ENCODE measurements at regions not wholly inside any gene's neighbourhood (a gene's known extent, or its start where the extent isn't known, plus 50 kb on each side); places are given as distances from the start of the nearest gene placed in this dataset.

GRCh38 chr1:4344065-4344732 is 310.2 kb upstream of the AJAP1 start:
- no peak for DNase-seq (ENCODE audit: extremely low read depth in 1 of 2, low read depth in 1 of 2)

DNA sequence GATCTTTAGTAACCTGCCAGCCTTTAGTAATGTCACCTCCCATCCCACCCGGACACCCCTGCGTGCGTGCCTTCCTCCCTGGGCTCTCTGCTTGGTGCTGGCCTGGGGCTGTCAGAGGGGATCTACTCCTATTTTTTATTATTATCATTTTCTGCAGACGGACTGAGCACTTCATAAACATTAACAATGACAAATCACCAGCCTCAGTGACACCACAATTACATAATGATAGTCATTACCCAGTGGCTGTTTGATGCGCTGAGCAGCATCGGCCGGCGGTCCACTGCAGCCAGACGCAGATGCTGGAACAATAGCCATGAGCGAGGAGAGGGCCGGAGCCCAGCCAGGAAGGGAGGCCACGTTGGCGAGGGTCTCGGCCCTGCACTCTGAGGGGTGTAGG is 309.3 kb upstream of the AJAP1 start:
- no peak for DNase-seq (ENCODE audit: extremely low read depth in 1 of 2, low read depth in 1 of 2)

- no peak for DNase-seq (ENCODE audit: extremely low read depth in 1 of 2, low read depth in 1 of 2)
Measured at GRCh38 chr1:4346131-4346530, 308.3 kb upstream of the AJAP1 start.

DNA sequence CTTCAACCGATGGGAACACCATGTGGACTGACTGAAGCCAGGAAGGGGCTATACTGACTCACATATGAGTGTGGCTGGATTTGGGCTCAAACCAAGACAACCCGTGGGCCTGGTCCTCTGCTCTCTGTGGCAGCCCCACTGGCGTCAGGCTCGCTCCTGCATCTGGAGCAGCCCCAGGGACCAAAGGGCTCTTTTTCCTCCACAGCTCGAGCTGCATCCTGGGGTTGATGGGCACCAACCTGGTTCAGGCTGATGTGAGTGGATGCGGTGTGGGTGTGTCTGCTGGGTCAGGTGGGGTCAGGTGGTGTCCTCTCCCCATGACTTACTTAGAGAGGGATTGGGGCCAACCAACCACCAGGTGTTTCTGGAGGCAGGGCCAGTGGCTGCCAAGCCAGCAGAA is 303.0 kb upstream of the AJAP1 start:
- DNase-seq (ENCODE audit: extremely low read depth in 1 of 2, low read depth in 1 of 2) = no peak

DNA sequence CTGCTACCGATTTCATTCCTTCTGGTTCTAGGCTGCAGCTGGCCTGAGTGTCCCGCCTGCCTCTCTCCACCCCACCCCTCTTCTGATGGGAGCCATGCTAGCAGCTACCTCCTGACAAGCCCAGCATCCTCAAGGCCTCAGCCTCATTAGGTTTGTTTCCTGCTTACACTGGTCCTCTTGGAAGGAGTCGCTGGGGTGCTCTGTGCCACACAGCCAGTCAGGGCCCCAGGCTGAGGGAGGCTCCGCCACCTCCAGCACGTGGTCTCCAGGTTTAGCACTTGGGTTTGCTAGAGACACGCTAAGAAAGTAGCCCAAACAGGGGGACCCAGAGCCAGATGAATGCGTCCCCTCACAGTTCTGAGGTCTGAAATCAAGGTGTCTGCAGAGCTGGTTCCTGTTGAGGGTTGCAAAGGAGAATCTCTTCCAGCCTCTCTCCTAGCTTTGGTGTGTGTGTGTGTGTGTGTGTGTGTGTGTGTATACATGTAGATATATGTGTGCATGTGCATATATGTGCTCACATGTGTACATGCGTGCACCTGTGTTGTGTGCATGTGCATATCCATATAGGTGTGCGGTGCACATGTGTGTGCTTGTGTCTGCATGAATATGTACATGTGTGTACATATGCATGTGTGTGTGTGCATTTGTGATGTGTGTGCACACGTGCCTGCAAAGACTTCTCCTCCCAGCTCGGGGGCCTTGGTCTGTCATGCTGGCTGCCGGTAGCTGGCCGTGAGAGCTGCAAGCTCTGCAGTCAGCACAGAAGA is 301.1 kb upstream of the AJAP1 start:
- DNase-seq (ENCODE audit: extremely low read depth in 1 of 2, low read depth in 1 of 2) = no peak

DNA sequence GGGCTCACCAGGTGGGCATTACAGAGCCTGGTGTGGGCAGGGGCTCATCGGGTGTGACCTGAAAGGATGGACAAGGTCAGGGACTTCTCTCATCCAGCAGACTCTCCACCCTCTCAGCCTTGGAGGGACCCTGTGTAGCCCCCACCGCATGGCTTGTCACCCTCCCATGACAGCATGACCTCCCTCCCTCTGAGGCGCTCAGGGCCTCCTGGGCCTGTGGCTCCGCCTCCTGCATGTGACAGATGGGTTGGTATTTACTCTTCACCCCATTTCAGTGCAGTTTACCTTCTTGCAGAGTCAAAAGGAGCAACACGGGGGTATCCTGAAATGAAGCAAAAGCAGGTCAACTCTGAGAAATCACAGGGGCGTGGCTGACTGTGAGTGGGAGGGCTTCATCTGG is 298.6 kb upstream of the AJAP1 start:
- no peak for DNase-seq (ENCODE audit: extremely low read depth in 1 of 2, low read depth in 1 of 2)

- no peak for DNase-seq (ENCODE audit: extremely low read depth in 1 of 2, low read depth in 1 of 2)
Measured at GRCh38 chr1:4362314-4363044, 291.9 kb upstream of the AJAP1 start.

DNA sequence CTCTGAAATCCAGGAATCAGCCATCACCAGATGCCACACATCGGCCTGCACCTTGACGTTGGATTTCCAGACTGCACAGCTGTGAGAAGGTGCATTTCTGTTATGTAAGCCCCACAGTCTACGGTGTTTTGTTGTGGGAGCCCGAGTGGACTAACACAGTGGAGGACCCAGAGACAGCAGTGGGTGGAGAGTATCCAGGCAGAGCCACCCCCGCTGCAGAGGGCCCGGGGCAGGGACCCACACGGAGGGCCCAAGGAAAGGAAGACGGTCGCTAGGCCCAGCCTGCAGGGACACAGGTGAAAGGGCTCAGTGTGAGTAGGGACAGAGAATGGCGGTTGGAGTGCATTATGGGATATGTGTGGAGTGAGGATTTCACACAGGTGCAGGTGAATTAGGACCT is 288.3 kb upstream of the AJAP1 start:
- DNase-seq (ENCODE audit: extremely low read depth in 1 of 2, low read depth in 1 of 2) = no peak

DNA sequence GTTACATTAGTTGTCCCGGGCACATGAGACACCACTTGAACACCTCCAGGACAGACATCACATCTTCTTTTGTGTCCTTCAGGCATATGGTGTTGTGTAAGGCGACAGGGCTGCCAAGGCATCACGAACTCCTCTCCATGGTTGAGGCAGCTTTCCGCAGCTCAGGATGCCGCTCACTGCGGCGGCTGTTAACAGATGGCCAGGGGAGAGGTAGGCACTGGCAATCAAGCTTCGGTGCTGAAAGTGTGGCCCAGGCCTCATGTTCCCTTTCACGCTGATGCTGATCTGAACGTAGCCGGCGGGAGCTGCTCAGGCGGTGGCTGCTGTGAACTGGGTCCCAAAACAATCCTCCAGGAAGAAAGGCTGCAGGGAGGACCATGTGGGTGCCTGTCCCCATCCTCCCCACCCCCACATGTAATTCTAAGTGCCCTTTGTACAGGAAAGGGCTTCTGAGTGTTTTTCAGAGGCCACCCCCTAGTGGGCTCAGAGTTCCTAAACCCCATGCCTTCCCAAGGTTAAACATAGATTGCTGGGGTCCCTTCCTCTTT is 287.1 kb upstream of the AJAP1 start:
- DNase-seq (ENCODE audit: extremely low read depth in 1 of 2, low read depth in 1 of 2) = no peak

- DNase-seq (ENCODE audit: extremely low read depth in 1 of 2, low read depth in 1 of 2) = no peak
Measured at GRCh38 chr1:4369335-4369734, 285.1 kb upstream of the AJAP1 start.

DNA sequence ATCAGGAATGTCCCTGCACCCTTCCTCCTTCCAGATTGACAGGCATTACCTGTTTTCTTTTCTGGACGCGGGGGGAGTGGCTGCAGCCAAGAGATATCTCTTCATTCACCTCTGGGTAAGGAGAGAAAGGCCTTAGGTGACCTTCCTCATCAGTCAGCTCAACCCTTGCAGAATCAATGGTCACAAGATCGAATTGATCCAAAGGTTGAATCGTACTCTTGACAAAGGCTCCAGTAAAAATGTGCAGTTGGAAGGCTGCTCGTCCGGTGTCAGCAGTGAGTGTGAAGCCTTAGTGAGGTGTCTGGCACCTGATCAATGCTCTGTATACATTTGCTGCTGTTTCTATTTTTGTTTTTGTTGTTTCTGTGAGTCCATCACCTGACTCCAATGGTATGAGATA is 282.6 kb upstream of the AJAP1 start:
- no peak for DNase-seq (ENCODE audit: extremely low read depth in 1 of 2, low read depth in 1 of 2)

DNA sequence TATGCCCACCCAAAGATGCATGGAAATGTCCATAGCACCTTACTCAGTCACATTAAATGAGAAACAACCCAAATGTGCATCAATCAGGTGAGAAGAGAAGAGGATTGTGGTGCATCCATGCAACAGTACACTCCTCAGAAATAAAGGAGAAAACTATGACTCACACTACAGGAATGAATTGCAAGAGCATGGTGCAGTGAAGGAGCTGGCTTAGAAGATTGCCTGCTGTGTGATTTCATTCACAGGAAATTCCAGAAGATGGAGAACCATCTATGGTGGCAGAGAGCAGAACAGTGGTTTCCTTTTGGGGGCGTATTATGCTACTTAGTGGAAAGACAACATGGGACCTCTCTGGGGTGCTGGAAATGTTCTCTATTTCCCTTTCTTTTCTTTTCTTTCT is 278.6 kb upstream of the AJAP1 start:
- DNase-seq (ENCODE audit: extremely low read depth in 1 of 2, low read depth in 1 of 2) = no peak

DNA sequence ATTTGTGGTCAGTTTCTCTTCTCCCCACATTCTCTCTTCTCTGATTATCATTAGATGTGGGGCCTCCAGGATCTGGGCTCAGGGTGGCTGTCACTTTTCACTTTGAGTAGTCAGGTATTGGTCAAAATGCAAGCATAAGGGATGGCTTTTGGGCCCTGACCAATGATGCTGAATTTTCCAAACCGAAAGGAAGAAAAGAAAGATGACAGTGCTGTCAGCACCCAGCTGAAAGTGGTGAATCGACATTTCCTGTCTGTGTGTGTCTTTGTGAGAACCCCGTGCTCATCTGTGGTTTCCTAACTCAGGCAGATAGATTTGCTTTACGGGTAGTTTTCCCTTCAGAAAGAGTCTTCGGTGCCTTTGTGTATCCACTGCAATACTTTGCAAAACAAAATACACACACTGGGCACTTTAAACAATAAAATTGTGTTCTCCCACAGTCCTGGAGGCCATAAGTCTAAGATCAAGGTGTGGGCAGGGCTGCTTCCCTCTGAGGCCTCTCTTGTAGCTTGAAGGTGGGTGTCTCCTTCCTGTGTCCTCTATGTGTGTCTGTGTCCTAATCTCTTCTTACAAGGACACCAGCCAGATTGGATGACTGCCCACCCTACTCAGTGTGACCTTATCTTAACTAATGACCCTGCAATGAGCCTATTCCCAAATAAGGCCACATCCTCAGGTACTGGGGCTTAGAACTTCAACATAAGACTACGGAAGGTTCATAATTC is 274.8 kb upstream of the AJAP1 start:
- peak in 1 of 2 donors; percentile 3 for DNase-seq (ENCODE audit: extremely low read depth in 1 of 2, low read depth in 1 of 2)

DNA sequence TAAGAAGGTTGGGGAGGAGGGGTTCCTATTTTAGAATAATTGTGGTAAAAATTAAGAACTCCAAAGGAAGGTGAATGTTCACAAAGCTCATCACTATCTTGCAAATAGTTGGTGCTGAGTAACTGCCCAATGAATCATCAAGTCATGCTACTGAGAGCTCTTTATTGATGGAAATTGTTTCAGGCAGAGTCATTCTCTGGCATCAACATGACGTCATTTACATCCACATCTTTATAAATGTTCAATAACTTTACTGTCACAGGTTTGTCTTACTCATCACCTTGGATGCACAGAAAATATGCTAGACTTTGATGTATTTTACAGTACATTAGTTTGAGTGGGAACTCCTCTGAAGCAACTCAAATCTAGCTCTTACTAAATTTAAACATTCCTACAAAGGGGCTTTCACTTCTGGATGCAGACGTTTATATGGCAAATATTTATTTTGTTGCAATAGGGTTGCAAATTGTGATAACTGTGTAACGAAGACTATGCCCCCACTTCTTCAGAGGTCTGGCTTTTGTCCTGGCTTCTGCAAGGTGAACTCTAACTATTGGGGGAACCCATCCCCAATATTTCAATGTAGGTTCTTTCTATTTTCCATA is 273.7 kb upstream of the AJAP1 start:
- no peak for DNase-seq (ENCODE audit: extremely low read depth in 1 of 2, low read depth in 1 of 2)

- DNase-seq (ENCODE audit: extremely low read depth in 1 of 2, low read depth in 1 of 2) = no peak
Measured at GRCh38 chr1:4393191-4393590, 261.2 kb upstream of the AJAP1 start.

- no peak for DNase-seq (ENCODE audit: extremely low read depth in 1 of 2, low read depth in 1 of 2)
Measured at GRCh38 chr1:4394366-4394765, 260.0 kb upstream of the AJAP1 start.

GRCh38 chr1:4395158-4395557 is 259.3 kb upstream of the AJAP1 start:
- DNase-seq (ENCODE audit: extremely low read depth in 1 of 2, low read depth in 1 of 2) = no peak

DNA sequence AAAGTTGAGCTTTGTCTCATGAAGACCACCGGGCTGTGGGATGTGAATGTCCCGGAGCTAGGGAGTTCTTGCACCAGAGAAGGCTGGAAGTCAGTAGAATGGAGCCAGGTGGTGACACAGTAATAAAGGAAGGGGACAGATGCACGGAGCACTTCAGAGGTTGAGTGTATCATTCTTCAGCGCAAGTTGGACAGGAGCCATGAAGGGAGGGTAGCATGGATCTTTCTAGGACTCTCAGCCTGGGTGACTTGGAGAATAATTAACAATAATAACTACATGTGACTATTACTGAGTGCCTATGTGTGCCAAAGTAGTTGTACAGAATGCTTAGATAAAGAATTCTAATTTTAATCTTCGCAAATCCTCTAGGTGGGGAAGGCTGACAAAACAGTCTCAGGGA is 258.7 kb upstream of the AJAP1 start:
- no peak for DNase-seq (ENCODE audit: extremely low read depth in 1 of 2, low read depth in 1 of 2)

DNA sequence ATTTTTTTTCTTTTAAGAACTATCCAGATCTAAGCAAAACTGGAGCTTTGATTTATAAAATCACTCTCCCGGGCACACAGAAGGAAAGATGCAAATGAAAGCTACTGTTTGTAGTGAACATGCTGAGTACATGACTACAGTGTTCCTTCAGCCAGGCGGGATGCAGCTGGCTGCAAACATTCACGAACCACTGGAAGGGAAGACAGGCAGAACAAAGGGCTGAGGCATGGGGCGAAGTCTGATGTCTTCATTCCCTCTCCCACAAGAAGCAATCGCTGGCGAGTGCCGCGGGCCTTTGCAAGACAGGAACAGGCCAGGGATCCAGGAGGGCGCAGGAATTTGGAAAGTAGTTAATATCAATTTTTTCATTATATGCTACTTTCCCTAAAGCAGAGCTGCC is 257.9 kb upstream of the AJAP1 start:
- no peak for DNase-seq (ENCODE audit: extremely low read depth in 1 of 2, low read depth in 1 of 2)

- no peak for DNase-seq (ENCODE audit: extremely low read depth in 1 of 2, low read depth in 1 of 2)
Measured at GRCh38 chr1:4397196-4397595, 257.2 kb upstream of the AJAP1 start.

DNA sequence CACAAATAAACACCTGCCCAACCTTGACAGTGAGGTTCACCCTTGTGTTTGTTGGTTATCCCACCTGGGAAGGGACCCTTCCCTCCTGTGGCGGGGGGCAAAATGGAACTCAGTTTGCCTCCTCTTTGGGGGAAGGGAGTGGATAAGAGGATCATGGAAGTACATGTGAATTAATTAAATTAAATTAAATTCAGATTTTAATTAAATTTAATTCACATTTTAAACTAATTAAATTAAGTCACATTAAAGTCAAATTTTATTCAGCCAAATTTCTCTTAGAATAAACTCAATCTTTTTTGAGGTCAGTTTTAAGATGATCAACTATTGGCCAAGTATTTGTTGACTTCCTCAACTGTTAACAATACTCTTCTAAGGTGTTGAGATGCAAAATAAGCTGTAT is 252.4 kb upstream of the AJAP1 start:
- DNase-seq (ENCODE audit: extremely low read depth in 1 of 2, low read depth in 1 of 2) = no peak

Data from stimulated activated CD8-positive, alpha-beta memory T cell treated with anti-CD3 and anti-CD28 coated beads, Interleukin-7, amount 100 ng/mL, for 48 hours (primary cell).